GM18502 (cell line): ENCODE measurements at regions not wholly inside any gene's neighbourhood (a gene's known extent, or its start where the extent isn't known, plus 50 kb on each side); places are given as distances from the start of the nearest gene placed in this dataset.

Experiments used
- ATAC-seq: cut with Tn5 transposase; IDR thresholded peaks from one replicate; pipeline ENCODE4 v1.9.1; 2021; ENCODE audit warnings: mild to moderate bottlenecking; ENCODE audit not compliant: unreplicated experiment, poor library complexity

DNA sequence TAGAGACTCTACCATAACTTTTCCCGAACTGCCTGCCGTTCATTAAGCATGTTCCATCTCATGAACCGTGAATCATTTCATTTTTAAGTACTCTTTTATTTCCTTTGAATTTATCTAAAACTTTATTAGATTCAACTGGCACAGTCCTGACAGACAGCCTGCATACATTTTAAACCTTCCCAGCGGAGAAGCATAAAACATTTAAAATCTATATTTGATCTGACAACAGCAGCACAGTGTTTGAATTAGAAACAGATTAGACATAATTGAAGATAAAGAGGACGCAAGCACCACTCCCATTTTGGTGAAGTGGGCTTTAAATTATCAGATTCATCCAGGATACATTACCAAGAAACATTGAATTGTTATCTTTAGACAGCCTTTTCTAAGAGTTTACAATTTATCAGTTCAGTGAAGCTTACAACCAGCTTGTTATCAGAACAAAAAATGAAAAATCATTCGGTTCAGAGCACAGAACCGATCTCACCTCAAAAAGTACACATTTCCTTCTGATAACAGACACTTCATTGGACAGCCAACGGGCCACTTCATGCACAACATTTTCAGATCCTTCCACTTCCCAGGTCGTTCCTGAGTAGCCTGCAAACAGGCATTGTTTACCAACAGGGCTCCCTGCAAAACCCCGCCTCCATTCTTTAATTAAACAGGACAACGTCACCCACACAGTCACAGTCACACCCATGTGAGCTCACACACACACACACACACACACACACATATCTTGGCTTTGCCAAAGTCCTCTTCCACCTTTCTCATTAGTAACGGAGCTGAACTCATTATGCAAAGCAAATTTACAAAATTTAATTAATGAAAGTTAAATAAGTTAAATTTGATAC is 171.2 kb downstream of the SP3 start:
- ATAC-seq: no peak

DNA sequence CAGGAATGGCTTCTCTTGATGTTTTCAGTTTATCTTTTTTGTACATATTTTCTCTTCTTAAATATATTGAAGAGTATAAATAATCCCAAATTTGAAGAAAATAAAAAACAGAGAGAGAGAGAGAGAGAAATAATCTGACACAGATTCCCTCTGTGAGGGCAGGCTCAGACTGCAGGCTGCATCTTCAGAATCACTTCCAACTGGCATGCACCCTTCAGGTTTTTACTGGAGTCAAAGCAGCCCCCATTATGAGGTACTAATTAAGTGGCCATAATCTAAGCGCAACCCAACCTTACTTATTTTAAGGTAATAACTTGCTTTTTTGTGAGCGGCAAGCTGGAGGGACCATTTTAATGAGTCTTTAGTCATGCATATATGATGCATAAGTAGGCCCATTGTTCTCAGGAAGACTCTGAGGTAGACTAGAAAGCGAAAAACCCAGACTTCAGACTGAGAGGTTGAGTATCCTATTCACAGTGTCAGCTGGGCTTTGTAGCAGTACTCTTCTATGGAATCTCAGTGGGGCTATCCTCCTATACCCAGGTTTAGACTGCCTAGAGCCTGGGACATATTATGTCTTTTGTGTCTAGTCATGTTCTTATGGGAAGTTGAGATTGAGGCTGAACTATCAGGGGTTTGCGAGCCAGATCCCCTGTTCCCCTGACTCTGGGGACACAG is 167.4 kb downstream of the SP3 start:
- no peak for ATAC-seq

DNA sequence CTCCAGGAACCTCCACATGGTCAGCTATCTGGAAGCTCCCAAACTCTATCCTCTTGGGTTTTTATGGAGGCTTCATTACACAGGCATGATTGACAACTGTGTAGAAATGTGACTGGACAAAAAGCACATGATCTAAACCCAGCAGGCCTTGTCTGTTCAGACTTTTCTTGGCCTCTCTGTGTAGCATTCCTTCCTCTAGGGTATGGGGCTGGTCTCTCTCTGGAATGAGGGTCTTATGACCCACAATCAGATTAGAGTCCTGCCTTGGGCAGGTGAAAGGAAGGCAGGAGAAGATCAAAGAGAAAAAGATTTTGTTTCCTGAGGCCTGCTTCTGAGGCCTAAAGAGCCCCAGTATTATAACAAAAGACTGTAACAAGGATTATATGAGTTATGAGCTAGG is 162.7 kb downstream of the SP3 start:
- no peak for ATAC-seq

DNA sequence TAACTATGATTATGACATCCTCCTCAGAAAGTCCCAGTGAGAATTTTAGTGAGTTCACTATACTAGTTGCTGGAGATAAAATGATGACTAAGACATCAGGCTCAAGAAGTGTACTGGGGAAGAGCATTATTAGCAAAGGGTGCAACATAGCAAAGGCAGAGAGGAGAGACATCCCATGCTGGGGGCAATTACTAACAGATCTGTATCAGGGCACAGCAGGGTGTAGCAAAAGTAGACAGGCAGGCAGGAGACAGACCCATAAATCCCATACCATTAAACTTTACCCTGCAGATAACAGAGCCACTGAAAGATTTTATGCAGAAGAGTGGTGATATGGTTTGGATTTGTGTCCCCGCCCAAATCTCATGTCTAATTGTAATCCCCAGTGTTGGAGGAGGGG is 161.7 kb downstream of the SP3 start:
- ATAC-seq: no peak

DNA sequence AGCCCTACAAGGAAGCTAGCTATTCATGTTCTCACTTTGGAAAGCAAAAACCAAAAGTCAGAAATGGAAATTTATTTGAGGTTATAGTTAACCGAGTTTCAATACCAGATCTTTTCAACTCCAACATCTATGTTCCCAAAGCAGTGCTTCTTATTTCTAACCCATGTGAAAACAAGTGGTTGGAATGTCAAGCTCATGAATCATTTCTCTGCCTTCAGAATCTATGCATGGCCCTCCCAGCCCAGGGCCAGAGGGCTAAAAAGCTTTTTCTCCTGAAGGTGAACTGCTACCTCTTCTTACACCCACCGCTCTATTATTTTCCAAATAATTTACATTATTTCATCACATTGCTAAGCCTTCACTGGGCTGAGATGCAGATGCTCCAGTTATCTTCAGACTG is 158.4 kb downstream of the SP3 start:
- ATAC-seq: no peak

DNA sequence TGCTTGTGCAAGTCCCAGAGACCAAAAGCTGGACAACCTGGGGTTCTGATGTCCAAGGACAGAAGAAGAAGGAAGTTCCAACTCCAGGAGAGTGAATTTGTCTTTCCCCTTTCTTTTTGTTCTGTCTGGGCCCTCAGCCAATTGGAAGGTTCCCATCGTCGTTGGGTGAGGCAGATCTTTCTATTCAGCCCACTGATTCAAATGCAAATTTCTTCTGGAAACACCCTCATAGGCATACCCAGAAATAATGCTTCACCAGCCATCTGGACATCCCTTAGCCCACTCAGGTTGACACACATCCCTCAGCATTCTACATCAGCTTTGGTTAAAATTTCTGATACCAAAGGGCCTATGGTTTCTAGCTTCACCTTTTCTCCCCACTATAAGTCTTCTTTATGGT is 156.5 kb downstream of the SP3 start:
- no peak for ATAC-seq

DNA sequence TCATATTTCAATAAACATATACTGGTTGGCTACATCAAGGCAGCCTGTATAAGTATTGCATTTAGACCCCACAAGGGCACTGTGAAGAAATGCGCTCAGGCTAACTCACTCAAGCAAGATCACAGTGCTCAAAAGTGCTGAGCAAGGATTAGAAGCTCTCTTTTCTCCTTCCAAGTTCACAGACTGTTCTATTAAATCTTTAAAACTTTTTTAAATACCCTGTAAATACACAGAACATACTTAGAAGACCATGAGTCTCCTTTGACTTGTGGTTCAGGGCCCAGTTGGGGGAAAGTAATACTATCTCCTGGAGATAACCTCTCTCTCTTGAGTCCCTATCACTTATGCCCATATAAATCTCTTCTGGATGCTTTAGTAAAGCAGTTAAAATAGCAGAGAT is 152.9 kb downstream of the SP3 start:
- ATAC-seq: no peak

DNA sequence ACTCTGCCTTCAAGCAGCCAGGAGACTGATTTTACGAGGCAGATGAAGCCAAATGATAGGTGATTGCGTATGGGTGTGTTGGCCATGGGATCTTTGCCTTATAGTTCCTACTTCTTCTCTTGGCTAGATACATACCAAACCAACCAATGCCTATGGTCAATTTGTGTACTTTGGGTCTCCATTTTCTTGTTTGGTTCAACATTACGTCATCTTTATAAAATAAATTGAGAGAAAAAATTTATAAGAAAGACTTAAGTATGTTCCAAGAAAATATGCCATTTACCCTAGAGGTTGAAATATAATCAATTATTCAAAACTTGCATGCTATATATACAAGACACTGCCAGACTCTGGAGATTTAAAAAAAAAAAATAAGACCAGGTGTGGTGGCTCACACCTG is 150.9 kb downstream of the SP3 start:
- ATAC-seq: no peak

DNA sequence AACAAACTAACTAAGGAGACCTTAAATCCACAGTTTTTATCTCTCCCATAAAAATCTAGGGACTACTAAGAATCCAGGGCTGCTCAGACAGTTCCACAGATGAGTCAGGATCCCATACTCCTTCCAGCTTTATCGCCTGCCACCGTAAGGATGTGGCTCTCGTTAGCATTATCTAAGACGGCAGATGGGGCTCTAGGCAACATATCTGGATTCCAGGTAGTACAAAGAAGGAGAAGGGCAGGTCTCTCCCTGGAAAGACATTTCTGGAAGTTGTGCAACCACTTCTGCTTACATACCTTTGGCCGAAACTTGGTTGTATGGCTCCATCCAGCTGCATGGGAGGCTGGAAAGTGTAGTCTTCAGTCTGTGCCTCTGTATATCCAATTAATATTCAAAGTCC is 149.4 kb downstream of the SP3 start:
- ATAC-seq: no peak

DNA sequence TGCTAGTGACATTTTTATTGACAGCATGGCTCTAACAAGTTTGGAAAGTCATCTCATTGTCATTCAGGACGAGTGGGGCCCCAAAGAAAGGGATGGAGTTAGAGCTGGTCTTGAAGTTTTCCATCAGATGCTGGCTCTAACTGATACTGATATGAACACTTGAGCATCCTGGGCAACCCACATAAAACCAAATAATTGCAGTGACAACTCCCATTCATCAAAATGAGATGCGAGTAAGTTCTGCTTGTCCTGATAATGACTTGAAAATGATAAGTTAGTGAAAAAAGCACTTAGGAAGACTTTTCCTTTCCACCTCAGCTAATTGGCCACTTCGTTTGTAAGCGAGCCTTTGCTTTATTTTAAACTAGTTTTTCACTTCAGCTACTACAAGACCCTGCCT is 147.6 kb downstream of the SP3 start:
- no peak for ATAC-seq

DNA sequence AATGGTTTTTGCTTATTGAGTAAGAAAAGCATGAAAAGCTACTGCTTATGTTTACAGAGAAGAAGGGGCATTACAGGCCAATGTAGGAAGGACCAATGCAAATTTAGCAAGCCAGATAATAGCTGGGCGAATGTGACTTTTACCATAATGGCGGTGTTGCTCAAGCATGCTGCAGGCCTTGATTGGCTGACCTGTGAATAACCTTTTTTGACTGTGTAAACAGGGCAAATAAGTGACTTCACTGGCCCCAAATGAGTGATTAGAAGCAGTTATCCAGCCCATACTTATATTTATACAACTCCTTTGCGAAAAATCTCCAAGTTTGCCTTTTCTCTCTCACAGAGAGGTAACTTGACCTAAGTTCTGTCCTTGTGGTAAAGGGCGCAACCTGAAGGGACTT is 146.9 kb downstream of the SP3 start:
- no peak for ATAC-seq

DNA sequence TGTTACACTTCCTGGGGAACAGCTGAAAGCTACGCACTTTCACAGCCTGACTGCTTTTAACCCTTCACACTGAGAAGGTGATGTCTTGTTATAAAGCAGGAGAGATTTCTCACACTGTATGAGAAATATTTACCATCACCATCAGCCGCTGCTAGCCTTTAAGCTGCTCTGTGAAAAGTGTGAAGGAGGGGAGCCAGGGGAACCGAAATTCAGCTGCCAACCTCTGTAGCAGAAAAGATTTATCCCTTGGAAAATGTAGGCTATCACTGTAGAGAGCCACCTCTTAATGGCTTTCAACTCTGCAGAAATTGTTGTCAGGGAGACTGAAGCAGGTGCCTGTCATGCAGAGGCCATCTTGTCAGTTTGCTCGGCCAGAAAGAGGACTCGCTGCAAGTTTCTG is 145.3 kb downstream of the SP3 start:
- no peak for ATAC-seq

DNA sequence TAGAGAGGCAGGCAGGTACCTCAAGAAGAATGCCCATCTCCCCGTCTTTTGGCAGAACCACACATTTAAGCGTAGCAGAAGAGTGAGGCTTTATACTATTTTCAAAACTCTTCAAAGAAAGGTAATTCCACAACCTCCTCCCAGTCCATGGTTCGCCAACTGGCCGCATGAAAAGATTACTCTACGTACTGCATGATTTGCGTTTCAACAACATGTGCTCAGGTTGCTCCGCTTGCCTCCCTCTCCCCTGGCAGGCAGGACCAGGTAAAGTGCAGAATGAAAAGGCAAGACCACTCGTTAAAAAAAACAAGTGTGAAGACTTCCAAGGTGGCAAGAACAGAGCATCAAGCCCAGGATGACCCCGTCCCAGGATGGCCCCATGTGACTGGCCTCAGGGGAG is 143.7 kb downstream of the SP3 start:
- ATAC-seq: no peak

DNA sequence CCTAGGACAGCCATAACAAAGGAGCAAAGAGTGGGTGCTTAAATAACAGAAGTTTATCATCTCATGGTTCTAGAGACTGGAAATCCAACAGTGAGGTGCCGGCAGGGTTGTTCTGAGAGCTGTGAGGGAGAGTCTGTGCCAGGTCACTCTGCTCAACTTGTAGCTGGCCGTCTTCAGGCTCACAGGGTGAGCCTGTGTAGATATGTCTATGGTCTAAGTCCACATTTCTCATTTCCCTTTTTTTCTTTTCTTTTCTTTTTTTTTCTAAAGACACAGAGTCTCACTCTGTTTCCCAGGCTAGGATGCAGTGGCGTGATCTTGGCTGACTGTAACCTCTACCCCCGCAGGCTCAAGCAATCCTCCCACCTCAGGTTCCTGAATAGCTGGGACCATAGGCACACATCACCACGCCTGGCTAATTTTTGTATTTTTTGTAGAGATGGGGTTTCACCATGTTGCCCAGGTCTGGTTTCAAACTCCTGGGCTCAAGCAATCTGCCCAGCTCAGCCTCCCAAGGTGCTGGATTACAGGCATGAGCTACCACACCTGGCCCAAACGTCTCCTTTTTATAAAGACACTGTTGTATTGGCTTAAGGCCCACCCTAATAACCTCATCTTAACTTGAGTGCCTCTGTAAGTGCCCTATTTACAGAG is 142.2 kb downstream of the SP3 start:
- no peak for ATAC-seq

DNA sequence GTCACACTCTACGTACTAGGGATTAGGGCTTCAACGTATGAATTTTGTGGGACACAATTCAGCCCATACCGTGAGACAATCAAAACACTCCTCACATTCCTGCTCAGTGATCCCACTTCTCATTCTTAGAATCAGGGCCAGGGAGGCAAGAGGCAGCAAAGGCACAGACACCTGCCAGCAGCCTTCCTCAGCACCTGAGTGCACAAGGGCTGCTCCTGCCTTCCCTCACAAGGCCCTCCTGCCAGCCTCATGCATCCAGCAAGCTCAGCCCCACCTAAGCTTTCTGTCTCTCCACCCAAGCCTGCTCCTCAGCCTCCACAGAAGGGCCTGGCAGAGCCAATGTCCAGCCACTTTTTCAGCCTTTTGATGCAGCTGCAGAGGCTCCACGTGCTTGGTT is 141.6 kb downstream of the SP3 start:
- ATAC-seq: no peak

DNA sequence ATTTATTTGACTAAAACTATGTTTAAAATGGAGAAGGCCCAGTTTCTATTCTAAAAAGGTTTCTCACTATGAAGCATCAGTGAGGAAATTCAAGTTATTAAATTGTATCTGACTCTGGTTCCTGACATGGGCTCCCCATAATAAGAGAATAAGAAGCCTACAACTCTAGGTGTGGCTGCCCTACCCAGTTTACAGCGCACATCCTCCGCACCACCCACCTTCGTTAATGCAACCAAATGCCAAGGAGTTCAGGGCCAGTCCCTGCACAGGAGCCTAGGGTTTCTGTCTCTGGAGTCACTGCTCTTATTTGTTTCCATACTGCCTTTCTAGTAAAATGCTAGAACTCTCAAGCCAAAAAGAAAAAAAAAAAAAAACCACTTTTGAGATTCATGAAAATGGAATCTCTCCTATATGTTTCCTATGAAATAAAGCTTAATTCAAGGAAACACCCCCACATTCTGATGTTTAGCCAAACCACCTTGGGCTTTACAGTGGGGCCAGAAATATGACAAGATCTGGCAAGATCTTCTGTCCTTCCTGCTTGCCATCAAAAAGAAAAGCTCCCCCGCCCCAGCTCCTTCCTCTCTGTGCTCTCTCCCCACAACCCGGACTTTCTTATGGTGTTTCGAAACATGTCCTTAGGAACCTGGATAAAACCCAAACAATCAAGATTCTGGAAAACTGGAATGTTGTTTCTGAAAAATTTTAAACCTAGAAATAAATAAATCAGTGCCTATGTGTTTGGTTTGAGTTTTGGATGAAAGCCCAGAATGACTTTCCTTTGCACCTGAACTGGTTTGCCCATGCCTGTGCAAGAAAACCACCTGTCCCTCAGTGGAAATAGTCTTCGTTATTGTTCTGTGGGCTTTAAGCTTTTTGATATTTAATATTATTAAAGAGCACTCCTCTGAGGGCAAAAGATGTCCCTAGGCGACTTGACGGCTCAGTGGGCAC is 136.7 kb downstream of the SP3 start:
- ATAC-seq: no peak

DNA sequence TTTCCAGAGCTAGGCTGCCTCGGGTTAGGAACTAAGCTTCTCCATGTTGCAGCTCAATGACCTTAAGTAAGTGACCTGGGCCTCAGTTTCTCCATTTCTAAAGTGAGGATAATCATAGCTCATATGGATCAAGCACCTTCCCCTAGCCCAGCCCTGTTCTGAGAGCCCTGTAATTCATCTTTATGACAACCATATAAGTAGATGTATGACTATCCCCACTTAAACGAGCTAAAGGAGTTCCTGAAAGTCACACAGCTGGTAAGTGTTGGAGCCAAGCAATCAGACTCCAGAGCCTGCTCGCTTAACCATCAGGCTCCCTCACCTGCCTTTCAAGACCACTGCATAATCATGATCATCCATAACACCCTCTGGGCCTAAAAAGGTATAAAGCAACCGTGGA is 135.4 kb downstream of the SP3 start:
- no peak for ATAC-seq

DNA sequence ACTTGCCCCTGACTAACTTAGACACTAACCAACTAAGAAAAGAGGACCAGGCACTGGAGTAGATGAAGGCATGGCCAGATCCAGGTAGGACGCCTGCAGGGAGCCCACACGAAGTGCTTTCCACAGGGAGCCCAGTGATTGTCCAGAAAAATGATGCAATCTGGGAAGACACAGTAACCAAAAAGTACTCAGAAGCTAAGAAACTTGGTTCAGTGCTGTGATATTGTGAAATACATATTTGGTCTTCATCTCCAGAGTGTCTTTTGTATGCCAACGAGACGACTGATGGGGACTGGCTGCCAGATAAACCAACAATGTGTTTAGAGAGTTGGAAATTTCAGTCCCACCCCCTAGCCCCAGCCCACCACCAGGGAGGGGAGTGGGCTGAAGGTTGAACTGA is 135.0 kb downstream of the SP3 start:
- ATAC-seq: no peak

DNA sequence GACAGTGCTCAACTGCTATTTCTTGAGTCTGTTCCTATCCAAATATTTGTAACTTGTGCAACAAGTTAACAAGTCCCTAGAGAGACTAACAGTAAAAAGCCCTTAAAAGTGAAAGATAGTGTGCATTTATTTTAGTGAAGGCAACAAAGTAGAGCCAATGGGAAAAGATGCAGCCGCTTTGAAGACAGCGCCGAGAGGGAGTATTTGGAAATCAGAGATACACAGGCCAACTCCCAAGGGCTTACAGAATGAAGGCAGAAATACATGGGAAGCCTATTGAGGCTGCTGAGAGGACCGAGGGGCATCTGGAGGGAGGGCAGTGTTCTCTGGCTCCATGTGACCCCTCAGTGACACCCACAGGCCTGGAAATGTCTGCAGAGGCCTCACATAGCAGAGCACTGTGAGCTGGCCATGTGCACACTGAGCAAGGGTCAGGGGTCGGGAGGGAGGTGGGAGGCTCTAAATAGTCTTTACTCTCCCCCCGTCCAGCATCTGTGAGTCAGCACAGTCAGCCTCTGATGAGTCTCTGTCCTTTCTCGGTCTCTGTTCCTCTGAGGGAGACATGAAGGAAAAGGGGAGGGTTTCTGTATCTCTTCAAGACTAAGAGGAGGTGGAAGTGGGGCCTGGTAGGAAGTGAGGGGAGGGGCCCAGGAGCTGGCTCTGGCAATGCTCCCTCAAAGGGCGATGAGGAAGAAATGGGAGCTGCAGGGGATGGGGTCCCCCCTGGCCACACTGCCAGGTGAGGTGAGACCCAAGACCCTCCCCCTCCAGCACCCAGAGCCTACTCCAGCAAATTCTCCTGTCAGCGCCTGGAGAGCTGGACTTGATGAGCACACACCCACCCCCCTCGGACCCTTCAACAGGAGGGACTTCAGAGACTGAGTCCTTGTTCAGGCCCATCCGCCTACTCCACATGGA is 133.6 kb downstream of the SP3 start:
- no peak for ATAC-seq
